Inferior parietal cortex (tissue), 1 donor: ENCODE measurements at regions not wholly inside any gene's neighbourhood (a gene's known extent, or its start where the extent isn't known, plus 50 kb on each side); places are given as distances from the start of the nearest gene placed in this dataset.
"Not testable (repeated sequence)": the region's sequence is repeated elsewhere in the genome, so short reads cannot be mapped to it uniquely, and the experiment has no call there.

Source experiments
- DNase-seq: peaks from one replicate; pipeline ENCODE4 v3.0.0-alpha.2; 2016; ENCODE audit errors: extremely low spot score

- DNase-seq = no peak
Measured at GRCh38 chr1:166305371-166305770, 138.6 kb upstream of the FAM78B start.

- DNase-seq = no peak
Measured at GRCh38 chr1:166307261-166308188, 140.7 kb upstream of the FAM78B start.

GRCh38 chr1:166316306-166316705 is 149.5 kb upstream of the FAM78B start:
- DNase-seq = not testable (repeated sequence)

- no peak for DNase-seq
Measured at GRCh38 chr1:166322470-166322869, 155.7 kb upstream of the FAM78B start.

GRCh38 chr1:166327886-166328285 is 161.1 kb upstream of the FAM78B start:
- no peak for DNase-seq

GRCh38 chr1:166328956-166329355 is 162.2 kb upstream of the FAM78B start:
- no peak for DNase-seq

GRCh38 chr1:166330096-166330495 is 163.3 kb upstream of the FAM78B start:
- no peak for DNase-seq

GRCh38 chr1:166338105-166338504 is 171.3 kb upstream of the FAM78B start:
- no peak for DNase-seq

GRCh38 chr1:166340709-166341108 is 173.9 kb upstream of the FAM78B start:
- no peak for DNase-seq

GRCh38 chr1:166343276-166343675 is 176.5 kb upstream of the FAM78B start:
- DNase-seq = no peak

- DNase-seq = no peak
Measured at GRCh38 chr1:166350490-166350889, 183.7 kb upstream of the FAM78B start.

GRCh38 chr1:166351676-166352075 is 184.9 kb upstream of the FAM78B start:
- DNase-seq = no peak

- no peak for DNase-seq
Measured at GRCh38 chr1:166353213-166353612, 186.4 kb upstream of the FAM78B start.

GRCh38 chr1:166354406-166354805 is 187.6 kb upstream of the FAM78B start:
- no peak for DNase-seq

- DNase-seq = no peak
Measured at GRCh38 chr1:166365081-166365480, 198.3 kb upstream of the FAM78B start.

GRCh38 chr1:166368030-166368429 is 201.2 kb upstream of the FAM78B start:
- no peak for DNase-seq

- DNase-seq = no peak
Measured at GRCh38 chr1:166377896-166378295, 211.1 kb upstream of the FAM78B start.

- DNase-seq = no peak
Measured at GRCh38 chr1:166378805-166379204, 212.0 kb upstream of the FAM78B start.

GRCh38 chr1:166379447-166379846 is 212.6 kb upstream of the FAM78B start:
- peak; percentile 25 for DNase-seq

- DNase-seq = no peak
Measured at GRCh38 chr1:166383137-166383536, 216.3 kb upstream of the FAM78B start.

- no peak for DNase-seq
Measured at GRCh38 chr1:166383635-166384346, 217.0 kb upstream of the FAM78B start.

- DNase-seq = no peak
Measured at GRCh38 chr1:166384948-166385347, 218.1 kb upstream of the FAM78B start.
